Duodenal mucosa (tissue), 2 donors: ENCODE measurements at regions not wholly inside any gene's neighbourhood (a gene's known extent, or its start where the extent isn't known, plus 50 kb on each side); places are given as distances from the start of the nearest gene placed in this dataset.

Source experiments
- H3K27ac ChIP-seq: one replicate; pipeline ENCODE4 v1.7.0; 2013; ENCODE audit warnings: low read depth, low read length
- H3K27me3 ChIP-seq, 2 donors: one replicate each; pipeline ENCODE4 v1.7.0; 2013; ENCODE audit warnings: low read length in 2 of 2, control low read depth in 1 of 2; ENCODE audit not compliant: insufficient read depth in 2 of 2, control insufficient read depth in 1 of 2
- H3K36me3 ChIP-seq, 2 donors: one replicate each; pipeline ENCODE4 v1.7.0; 2013; ENCODE audit warnings: low read length in 2 of 2, control low read depth in 1 of 2; ENCODE audit not compliant: insufficient read depth in 2 of 2, control insufficient read depth in 1 of 2
- H3K4me1 ChIP-seq, 2 donors: one replicate each; pipeline ENCODE4 v1.7.0; 2013; ENCODE audit warnings: low read length in 2 of 2, control low read depth in 1 of 2; ENCODE audit not compliant: insufficient read depth in 2 of 2, control insufficient read depth in 1 of 2
- H3K4me3 ChIP-seq, 2 donors: one replicate each; pipeline ENCODE4 v1.7.0; 2013; ENCODE audit warnings: low read length in 2 of 2, low read depth in 1 of 2
- H3K9ac ChIP-seq, 2 donors: one replicate each; pipeline ENCODE4 v1.7.0; 2013; ENCODE audit warnings: low read length in 2 of 2, low read depth in 1 of 2
- H3K9me3 ChIP-seq, 2 donors: one replicate each; pipeline ENCODE4 v1.7.0; 2013; ENCODE audit warnings: low read length in 2 of 2, control low read depth in 1 of 2; ENCODE audit not compliant: control insufficient read depth in 1 of 2

DNA sequence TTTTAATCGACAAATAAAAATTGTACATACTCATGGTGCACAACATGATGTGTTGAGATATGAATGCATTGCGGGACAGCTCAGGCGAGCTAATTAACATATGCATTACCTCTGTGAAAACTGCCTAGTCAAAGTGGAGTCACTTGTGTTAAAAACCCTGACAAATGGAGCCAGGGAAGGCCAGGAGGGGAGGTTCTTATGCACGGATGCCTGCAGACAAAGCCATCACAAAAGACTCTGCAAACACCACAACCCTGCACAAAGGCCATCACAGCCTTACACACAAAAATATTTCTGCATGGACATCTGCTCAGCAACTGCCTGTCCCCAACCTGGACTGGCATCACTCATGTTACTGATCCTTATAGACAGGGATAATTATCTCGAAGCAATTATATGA is 204.4 kb upstream of the AJAP1 start:
- no peaks in the 10 kb centered on the region for H3K4me1 ChIP-seq
- no peaks in the 10 kb centered on the region for H3K27me3 ChIP-seq

DNA sequence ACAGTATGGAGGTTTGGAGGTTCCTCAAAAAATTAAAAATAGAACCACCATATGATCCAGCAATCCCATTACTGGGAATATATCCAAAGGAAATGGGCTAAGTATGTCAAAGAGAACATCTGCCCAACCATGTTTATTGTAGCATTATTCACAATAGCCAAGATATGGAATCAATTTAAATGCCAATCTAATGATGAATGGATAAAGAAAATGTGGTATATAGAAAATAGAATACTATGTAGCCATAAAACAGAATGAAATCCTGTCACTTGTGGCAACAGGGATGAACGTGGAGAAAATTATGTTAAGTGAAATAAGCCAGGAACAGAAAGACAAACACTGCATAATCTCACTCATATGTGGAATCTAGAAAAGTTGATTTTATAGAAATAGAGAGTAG is 201.7 kb upstream of the AJAP1 start:
- no peak overlapping the region for H3K4me3 ChIP-seq
- H3K9ac ChIP-seq, result no peak overlapping the region
- no peaks in the 10 kb centered on the region for H3K9me3 ChIP-seq
- no peaks in the 10 kb centered on the region for H3K4me1 ChIP-seq
- no peaks in the 10 kb centered on the region for H3K27me3 ChIP-seq
- H3K36me3 ChIP-seq, result no peaks in the 10 kb centered on the region
- no peak overlapping the region for H3K27ac ChIP-seq

More for the DNA sequence above, 204.4 kb upstream of the AJAP1 start:
- Histone ChIP-seq H3K36me3 (no peaks in the 10 kb centered on the region), H3K9ac (no peak overlapping the region), H3K27ac (no peak overlapping the region), H3K9me3 (no peaks in the 10 kb centered on the region), H3K4me3 (no peak overlapping the region)

DNA sequence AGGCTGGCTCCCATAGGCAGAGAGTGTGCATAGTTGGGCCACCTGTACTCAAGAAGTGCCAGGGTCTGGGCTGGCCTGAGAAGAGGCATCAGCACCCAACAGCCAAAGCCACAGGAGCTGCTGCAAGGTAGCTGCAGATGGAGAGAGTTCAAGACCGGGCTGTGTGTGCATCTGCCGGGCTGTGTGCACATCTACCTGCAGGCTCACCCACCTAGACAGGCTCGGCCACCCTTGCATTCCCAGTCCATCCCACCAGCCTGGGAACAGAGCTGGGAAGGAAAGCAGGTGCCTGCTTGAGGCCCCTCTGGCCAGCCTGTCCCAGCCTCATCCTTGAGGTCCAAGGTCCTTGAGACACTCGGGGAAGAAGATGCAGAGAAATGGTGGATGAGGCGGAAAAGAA is 194.4 kb upstream of the AJAP1 start:
- no peaks in the 10 kb centered on the region for H3K9me3 ChIP-seq
- no peaks in the 10 kb centered on the region for H3K4me1 ChIP-seq
- H3K27ac ChIP-seq, result no peak overlapping the region
- H3K27me3 ChIP-seq, result no peaks in the 10 kb centered on the region
- no peaks in the 10 kb centered on the region for H3K36me3 ChIP-seq
- no peak overlapping the region for H3K4me3 ChIP-seq
- no peak overlapping the region for H3K9ac ChIP-seq

DNA sequence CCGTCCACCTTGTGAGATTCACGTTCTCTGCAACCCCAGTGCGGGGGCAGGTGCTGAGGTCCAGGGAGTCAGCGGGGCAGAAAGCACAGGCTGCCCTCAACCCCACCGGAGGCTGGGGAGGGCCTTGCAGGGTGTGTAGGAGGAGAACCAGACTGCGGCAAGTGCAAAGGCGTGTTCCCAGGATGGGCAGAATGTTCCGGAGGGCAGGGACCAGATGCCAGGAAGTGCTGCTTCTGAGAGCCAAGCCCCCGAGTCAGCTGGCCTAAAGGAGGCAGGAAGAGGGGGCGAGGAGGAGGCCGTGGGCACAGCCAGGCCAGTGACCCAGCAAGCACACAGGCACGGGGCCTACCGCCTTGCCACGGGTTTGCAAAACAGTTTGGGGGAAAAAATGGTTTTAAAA is 193.8 kb upstream of the AJAP1 start:
- Histone ChIP-seq H3K4me3 (no peak overlapping the region), H3K36me3 (no peaks in the 10 kb centered on the region), H3K27ac (no peak overlapping the region), H3K9ac (no peak overlapping the region), H3K9me3 (no peaks in the 10 kb centered on the region), H3K4me1 (no peaks in the 10 kb centered on the region), H3K27me3 (no peaks in the 10 kb centered on the region)

DNA sequence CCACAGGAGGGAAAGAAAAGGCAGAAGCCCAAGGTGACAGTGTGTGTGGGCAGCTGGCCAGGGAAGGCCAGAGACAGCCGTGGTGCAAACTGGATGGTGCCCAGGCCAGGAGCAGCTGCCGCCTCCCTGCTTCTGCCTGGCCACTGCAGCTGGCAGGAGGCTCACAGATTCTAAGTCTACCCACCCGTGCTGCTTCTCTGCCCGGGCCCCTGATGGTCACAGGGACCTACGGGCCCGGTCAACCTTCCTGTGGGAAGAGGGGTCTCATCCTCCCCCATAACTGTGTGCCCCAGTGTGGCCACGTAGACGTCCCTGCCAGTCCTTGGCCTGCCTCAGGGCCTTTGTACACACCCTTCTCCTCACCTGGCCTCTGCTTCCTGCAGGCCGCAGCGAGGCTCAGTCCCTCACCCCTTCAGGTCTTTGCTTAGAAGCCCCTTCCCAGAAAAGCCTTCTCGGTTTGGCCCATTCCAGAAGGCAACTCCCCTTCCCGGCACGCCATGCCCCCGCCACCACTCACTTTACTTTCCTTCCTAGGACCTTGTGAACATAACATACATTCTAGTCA is 192.6 kb upstream of the AJAP1 start:
- Histone ChIP-seq H3K27me3 (no peaks in the 10 kb centered on the region), H3K27ac (no peak overlapping the region), H3K4me1 (no peaks in the 10 kb centered on the region), H3K9ac (no peak overlapping the region), H3K4me3 (no peak overlapping the region), H3K9me3 (no peaks in the 10 kb centered on the region), H3K36me3 (no peaks in the 10 kb centered on the region)

DNA sequence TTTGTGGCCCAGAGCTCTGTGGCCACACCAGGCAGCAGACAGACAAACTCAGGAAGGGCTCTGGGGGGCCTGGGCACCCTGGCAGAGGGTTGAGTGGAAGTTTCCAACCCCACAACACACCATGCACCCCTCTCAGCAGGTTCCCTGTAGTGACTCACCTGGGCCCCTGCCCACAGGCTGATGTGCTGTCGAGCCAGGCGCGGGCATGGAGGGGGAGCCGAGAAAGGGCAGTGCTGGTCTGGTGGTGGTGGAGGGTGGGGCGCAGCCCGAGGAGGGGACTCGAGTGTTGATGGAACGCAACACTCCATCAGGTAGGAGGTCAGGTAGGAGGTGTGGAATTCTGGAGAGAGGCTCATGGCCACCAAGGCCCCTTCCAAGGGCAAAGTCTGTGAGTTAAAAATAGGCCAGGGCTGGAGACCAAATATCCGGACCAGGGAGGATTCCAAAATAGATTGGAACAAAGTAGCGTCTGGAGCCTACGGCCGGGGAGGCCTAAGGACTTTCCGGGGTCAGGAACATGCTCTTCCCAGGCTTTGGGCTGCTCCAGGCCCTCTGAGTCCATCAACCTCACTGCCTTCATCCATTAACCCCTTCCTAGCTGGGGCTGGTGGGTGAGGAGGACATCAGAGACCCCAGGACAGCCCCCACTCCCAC is 191.5 kb upstream of the AJAP1 start:
- no peak overlapping the region for H3K9ac ChIP-seq
- H3K27ac ChIP-seq, result no peak overlapping the region

DNA sequence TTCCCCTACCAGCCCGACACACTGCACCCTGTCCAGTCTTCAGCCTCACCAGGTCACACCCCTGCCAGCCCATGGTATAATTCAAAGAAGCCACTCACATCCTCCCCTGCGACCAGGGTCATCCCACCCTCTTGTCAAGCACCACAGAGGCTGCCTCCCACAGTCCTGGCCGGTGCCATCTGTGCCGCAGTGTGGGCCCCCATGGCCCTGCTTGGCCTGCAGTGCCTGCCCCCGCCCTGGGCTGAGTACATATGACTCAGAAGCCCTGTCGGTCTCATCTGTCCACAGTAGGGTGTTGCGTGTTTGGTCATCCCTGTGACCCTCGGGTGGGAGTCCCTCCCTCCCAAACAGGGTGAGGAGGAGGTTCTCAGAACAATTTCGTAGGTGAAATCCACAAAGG is 190.8 kb upstream of the AJAP1 start:
- H3K4me3 ChIP-seq, result no peak overlapping the region
- H3K27ac ChIP-seq, result no peak overlapping the region
- H3K27me3 ChIP-seq, result no peaks in the 10 kb centered on the region
- no peaks in the 10 kb centered on the region for H3K9me3 ChIP-seq
- no peak overlapping the region for H3K9ac ChIP-seq
- no peaks in the 10 kb centered on the region for H3K4me1 ChIP-seq
- H3K36me3 ChIP-seq, result no peaks in the 10 kb centered on the region

More for the DNA sequence above, 191.5 kb upstream of the AJAP1 start:
- no peaks in the 10 kb centered on the region for H3K36me3 ChIP-seq
- no peak overlapping the region for H3K4me3 ChIP-seq
- no peaks in the 10 kb centered on the region for H3K27me3 ChIP-seq
- H3K9me3 ChIP-seq, result no peaks in the 10 kb centered on the region
- H3K4me1 ChIP-seq, result no peaks in the 10 kb centered on the region

DNA sequence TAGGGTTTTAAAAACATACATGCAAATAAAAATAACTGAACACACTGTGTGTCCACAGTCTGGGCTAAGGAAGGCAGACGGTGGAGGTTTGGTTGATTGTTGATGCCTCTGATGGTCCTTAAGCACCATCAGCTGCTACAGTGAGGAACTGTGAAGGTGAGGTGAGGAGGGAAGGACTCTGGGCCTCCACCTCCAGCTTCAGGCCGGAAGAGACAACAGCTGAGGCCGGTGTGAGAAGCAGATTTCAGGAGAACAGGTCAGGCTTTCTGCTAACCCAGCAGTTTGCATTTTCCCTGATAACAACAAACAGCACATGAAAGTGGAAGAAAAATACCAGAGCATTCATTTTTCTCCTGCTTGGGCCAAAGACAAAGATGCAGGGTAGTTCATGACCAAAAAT is 189.9 kb upstream of the AJAP1 start:
- Histone ChIP-seq H3K4me1 (no peaks in the 10 kb centered on the region), H3K4me3 (no peak overlapping the region), H3K9ac (no peak overlapping the region), H3K9me3 (no peaks in the 10 kb centered on the region), H3K27me3 (no peaks in the 10 kb centered on the region), H3K27ac (no peak overlapping the region), H3K36me3 (no peaks in the 10 kb centered on the region)

DNA sequence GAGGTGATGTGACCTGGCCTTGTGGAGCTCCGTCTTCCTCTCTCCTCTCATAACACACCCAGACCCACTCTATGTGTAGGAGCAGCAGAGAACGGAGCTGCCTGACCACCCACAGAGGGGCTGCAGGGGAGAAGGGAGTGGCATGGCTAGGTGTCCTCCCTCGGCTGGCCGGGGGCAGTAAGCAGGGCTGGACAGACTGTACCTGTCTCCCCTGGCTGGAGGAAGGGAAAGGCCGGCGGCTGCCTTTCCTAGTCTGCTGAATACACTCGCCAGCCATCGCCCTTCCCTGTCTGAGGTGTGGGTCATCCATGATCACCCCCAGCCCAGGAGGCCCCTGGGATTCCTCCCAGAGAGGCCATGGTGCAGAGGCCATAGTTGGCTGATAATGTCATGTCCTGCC is 187.2 kb upstream of the AJAP1 start:
- H3K4me1 ChIP-seq, result no peaks in the 10 kb centered on the region
- H3K9me3 ChIP-seq, result no peaks in the 10 kb centered on the region
- no peaks in the 10 kb centered on the region for H3K27me3 ChIP-seq
- no peak overlapping the region for H3K27ac ChIP-seq
- H3K4me3 ChIP-seq, result no peak overlapping the region
- no peaks in the 10 kb centered on the region for H3K36me3 ChIP-seq
- H3K9ac ChIP-seq, result no peak overlapping the region

DNA sequence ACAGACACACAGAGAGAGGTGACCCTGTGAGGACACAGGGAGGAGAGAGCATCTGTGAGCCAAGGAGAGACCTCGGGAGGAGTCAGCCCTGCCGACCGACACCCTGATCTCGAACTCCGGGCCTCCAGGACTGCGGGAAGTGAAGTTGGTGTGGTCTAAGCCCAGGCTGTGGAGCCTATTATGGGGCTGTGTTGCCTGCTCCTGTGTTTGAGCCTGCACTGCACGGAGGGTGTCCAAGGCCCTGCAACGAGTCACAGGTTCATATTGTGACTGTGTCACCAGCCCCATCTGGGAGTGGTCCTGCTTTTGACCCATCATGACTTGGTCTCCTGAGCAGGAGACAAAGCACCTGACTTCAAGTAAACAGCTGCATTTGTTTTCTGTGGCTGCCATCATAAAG is 186.0 kb upstream of the AJAP1 start:
- no peak overlapping the region for H3K9ac ChIP-seq
- H3K27ac ChIP-seq, result no peak overlapping the region
- no peaks in the 10 kb centered on the region for H3K27me3 ChIP-seq
- no peaks in the 10 kb centered on the region for H3K36me3 ChIP-seq
- H3K4me3 ChIP-seq, result no peak overlapping the region
- no peaks in the 10 kb centered on the region for H3K9me3 ChIP-seq
- H3K4me1 ChIP-seq, result no peaks in the 10 kb centered on the region
